ENCODE measurements at regions not wholly inside any gene's neighbourhood (a gene's known extent, or its start where the extent isn't known, plus 50 kb on each side); places are given as distances from the start of the nearest gene placed in this dataset.

- no peak for TF ChIP-seq CTCF (IDR thresholded peaks at IDR 0.05)
- TF ChIP-seq EP300 (IDR thresholded peaks at IDR 0.05): no peak
- TF ChIP-seq POLR2A (IDR thresholded peaks at IDR 0.05): no peak
- no peak for TF ChIP-seq POLR2AphosphoS5 (IDR thresholded peaks at IDR 0.05)
Observed at GRCh38 chr3:144286235-144286910, 314.8 kb downstream of the DIPK2A start.
